Neural progenitor cell (in vitro differentiated cells): ENCODE measurements at regions not wholly inside any gene's neighbourhood (a gene's known extent, or its start where the extent isn't known, plus 50 kb on each side); places are given as distances from the start of the nearest gene placed in this dataset.

Experiments used
- DNase-seq: peaks from one replicate; pipeline ENCODE4 v3.0.0-alpha.2; 2016; ENCODE audit warnings: low spot score
- H2AFZ ChIP-seq: fragments of 200-600 bp; sonication (generic); replicated peaks from 2 replicates; pipeline ENCODE4 v1.6.1; 2016; ENCODE audit warnings: antibody characterized with exemption
- H3F3A ChIP-seq: fragments of 200-600 bp; sonication (generic); 2 replicates; pipeline ENCODE4 v1.6.1; 2016; ENCODE audit warnings: antibody characterized with exemption, low read depth
- H3K27ac ChIP-seq: fragments of 200-600 bp; sonication (generic); 2 replicates; pipeline ENCODE4 v1.5.1; 2016; ENCODE audit warnings: mild to moderate bottlenecking
- H3K27me3 ChIP-seq: fragments of 200-600 bp; sonication (generic); 2 replicates; pipeline ENCODE4 v1.6.1; 2016; ENCODE audit warnings: mild to moderate bottlenecking, moderate library complexity
- H3K36me3 ChIP-seq: fragments of 200-600 bp; sonication (generic); 2 replicates; pipeline ENCODE4 v1.5.1; 2016
- H3K4me1 ChIP-seq: fragments of 200-600 bp; sonication (generic); 2 replicates; pipeline ENCODE4 v1.6.1; 2016; ENCODE audit warnings: mixed run types
- H3K4me2 ChIP-seq: fragments of 200-600 bp; sonication (generic); 2 replicates; pipeline ENCODE4 v1.6.1; 2016
- H3K4me3 ChIP-seq: fragments of 200-600 bp; sonication (generic); 2 replicates; pipeline ENCODE4 v1.5.1; 2016
- H3K79me2 ChIP-seq: fragments of 200-600 bp; sonication (generic); 2 replicates; pipeline ENCODE4 v1.6.1; 2016; ENCODE audit warnings: low read depth
- H3K9ac ChIP-seq: fragments of 200-600 bp; sonication (generic); 2 replicates; pipeline ENCODE4 v1.6.1; 2016
- H3K9me3 ChIP-seq: fragments of 200-600 bp; sonication (generic); 2 replicates; pipeline ENCODE4 v1.5.1; 2016; ENCODE audit warnings: low read depth
- H4K20me1 ChIP-seq: fragments of 200-600 bp; sonication (generic); 2 replicates; pipeline ENCODE4 v1.6.1; 2016; ENCODE audit warnings: low read depth
- H3K27ac Mint-ChIP-seq: 3 replicates; pipeline ENCODE4 v1.8.0; 2021; ENCODE audit warnings: mixed read lengths
- H3K27me3 Mint-ChIP-seq: 2 replicates; pipeline ENCODE4 v1.8.0; 2022; ENCODE audit warnings: low read depth, mild to moderate bottlenecking, inconsistent platforms, moderate library complexity, mixed read lengths; ENCODE audit not compliant: insufficient read depth
- H3K36me3 Mint-ChIP-seq: 3 replicates; pipeline ENCODE4 v1.8.0; 2021; ENCODE audit warnings: mixed read lengths
- H3K4me1 Mint-ChIP-seq: 3 replicates; pipeline ENCODE4 v1.8.0; 2021; ENCODE audit warnings: mixed read lengths
- H3K4me3 Mint-ChIP-seq: 3 replicates; pipeline ENCODE4 v1.8.0; 2021; ENCODE audit warnings: mild to moderate bottlenecking, moderate library complexity, mixed read lengths
- H3K9me3 Mint-ChIP-seq: 3 replicates; pipeline ENCODE4 v1.8.0; 2020; ENCODE audit warnings: mixed read lengths
- CTCF ChIP-seq: fragments of 200-600 bp; sonication (generic); IDR thresholded peaks from 2 replicates; pipeline ENCODE4 v1.5.1; 2017; ENCODE audit warnings: antibody characterized with exemption, mild to moderate bottlenecking
- EZH2 ChIP-seq: fragments of 200-600 bp; sonication (generic); IDR thresholded peaks from 2 replicates; pipeline ENCODE4 v1.6.1; 2017; ENCODE audit warnings: antibody characterized with exemption, mild to moderate bottlenecking, moderate library complexity
- EZH2phosphoT487 ChIP-seq: fragments of 200-600 bp; sonication (generic); IDR thresholded peaks from 2 replicates; pipeline ENCODE4 v1.6.1; 2017; ENCODE audit warnings: antibody characterized with exemption

- H3K79me2 ChIP-seq: no peaks in the 10 kb centered on the region
- no peak overlapping the region for H2AFZ ChIP-seq
- H4K20me1 ChIP-seq: no peaks in the 10 kb centered on the region
- no peaks in the 10 kb centered on the region for H3K9me3 ChIP-seq
- no peak for DNase-seq
- Mint-ChIP-seq H3K27me3 (no peaks in the 10 kb centered on the region), H3K36me3 (no peaks in the 10 kb centered on the region), H3K27ac (no peak overlapping the region), H3K9me3 (no peaks in the 10 kb centered on the region), H3K4me3 (no peak overlapping the region), H3K4me1 (peaks cover 8% of the 10 kb centered on the region)
- no peaks in the 10 kb centered on the region for H3K4me1 ChIP-seq
- H3K36me3 ChIP-seq: no peaks in the 10 kb centered on the region
- no peak for TF ChIP-seq CTCF
- TF ChIP-seq EZH2: no peak
- H3K9ac ChIP-seq: no peak overlapping the region
- no peak overlapping the region for H3K4me2 ChIP-seq
- H3K27ac ChIP-seq: no peak overlapping the region
- no peak overlapping the region for H3K4me3 ChIP-seq
- no peaks in the 10 kb centered on the region for H3F3A ChIP-seq
- no peaks in the 10 kb centered on the region for H3K27me3 ChIP-seq
Observed at GRCh38 chr5:162752612-162753011, 684.8 kb upstream of the CCNG1 start.

GRCh38 chr5:162762119-162762518, 675.3 kb upstream of the CCNG1 start:
- Histone ChIP-seq H4K20me1 (no peaks in the 10 kb centered on the region), H3K9ac (no peak overlapping the region), H2AFZ (no peak overlapping the region), H3K27ac (no peak overlapping the region), H3K4me2 (no peak overlapping the region), H3K79me2 (no peaks in the 10 kb centered on the region), H3K36me3 (no peaks in the 10 kb centered on the region), H3K9me3 (no peaks in the 10 kb centered on the region), H3K4me3 (no peak overlapping the region), H3K4me1 (no peaks in the 10 kb centered on the region), H3F3A (no peaks in the 10 kb centered on the region), H3K27me3 (no peaks in the 10 kb centered on the region)
- DNase-seq: no peak
- H3K27me3 Mint-ChIP-seq: no peaks in the 10 kb centered on the region
- H3K4me1 Mint-ChIP-seq: no peaks in the 10 kb centered on the region
- no peak overlapping the region for H3K4me3 Mint-ChIP-seq
- TF ChIP-seq EZH2phosphoT487 (no peak), CTCF (no peak), EZH2 (no peak)
- no peaks in the 10 kb centered on the region for H3K36me3 Mint-ChIP-seq
- no peak overlapping the region for H3K27ac Mint-ChIP-seq
- H3K9me3 Mint-ChIP-seq: no peaks in the 10 kb centered on the region

- Mint-ChIP-seq H3K36me3 (no peaks in the 10 kb centered on the region), H3K4me3 (no peak overlapping the region), H3K27ac (peak overlapping the region; percentile 78), H3K9me3 (no peaks in the 10 kb centered on the region), H3K27me3 (no peaks in the 10 kb centered on the region), H3K4me1 (peaks cover 21% of the 10 kb centered on the region)
- Histone ChIP-seq H3F3A (no peaks in the 10 kb centered on the region), H3K4me3 (no peak overlapping the region), H3K36me3 (no peaks in the 10 kb centered on the region), H3K9ac (no peak overlapping the region), H3K4me1 (no peaks in the 10 kb centered on the region), H3K9me3 (no peaks in the 10 kb centered on the region), H3K27ac (no peak overlapping the region), H3K4me2 (no peak overlapping the region), H4K20me1 (no peaks in the 10 kb centered on the region), H3K27me3 (no peaks in the 10 kb centered on the region), H2AFZ (no peak overlapping the region), H3K79me2 (no peaks in the 10 kb centered on the region)
- DNase-seq: peak; percentile 44
- TF ChIP-seq EZH2 (no peak), CTCF (no peak), EZH2phosphoT487 (no peak)
Observed at GRCh38 chr5:162769019-162769418, 668.4 kb upstream of the CCNG1 start.

- H3F3A ChIP-seq: peaks cover 8% of the 10 kb centered on the region
- no peaks in the 10 kb centered on the region for H3K27me3 ChIP-seq
- no peak overlapping the region for H3K4me2 ChIP-seq
Observed at GRCh38 chr5:162785673-162786072, 651.7 kb upstream of the CCNG1 start.

More at GRCh38 chr5:162785673-162786072, 651.7 kb upstream of the CCNG1 start:
- Mint-ChIP-seq H3K4me1 (peaks cover 10% of the 10 kb centered on the region), H3K27ac (no peak overlapping the region), H3K36me3 (no peaks in the 10 kb centered on the region), H3K4me3 (no peak overlapping the region), H3K9me3 (peaks cover 8% of the 10 kb centered on the region), H3K27me3 (peaks cover 2% of the 10 kb centered on the region)
- DNase-seq: no peak
- H2AFZ ChIP-seq: no peak overlapping the region
- H3K27ac ChIP-seq: no peak overlapping the region
- H3K36me3 ChIP-seq: no peaks in the 10 kb centered on the region
- H3K9me3 ChIP-seq: no peaks in the 10 kb centered on the region
- H3K4me1 ChIP-seq: no peaks in the 10 kb centered on the region
- no peak overlapping the region for H3K9ac ChIP-seq
- H3K4me3 ChIP-seq: no peak overlapping the region
- H4K20me1 ChIP-seq: no peaks in the 10 kb centered on the region
- TF ChIP-seq CTCF: no peak
- no peak for TF ChIP-seq EZH2
- TF ChIP-seq EZH2phosphoT487: no peak
- no peaks in the 10 kb centered on the region for H3K79me2 ChIP-seq
